Spleen (tissue), 7 donors: ENCODE measurements at regions not wholly inside any gene's neighbourhood (a gene's known extent, or its start where the extent isn't known, plus 50 kb on each side); places are given as distances from the start of the nearest gene placed in this dataset.

Source experiments
- CTCF ChIP-seq, 11 experiments: fragments of 200-600 bp in 7 of 11; fragments of 450-650 bp in 4 of 11; sonication (generic) in 4 of 11; IDR thresholded peaks in 8 of 11; conservative IDR thresholded peaks in 3 of 11; 1 replicate in 7 of 11; 2 replicates in 4 of 11; pipeline versions ENCODE4 v1.4.0 to v1.8.0; 2016 to 2021; ENCODE audit warnings: antibody characterized with exemption in 11 of 11, inconsistent platforms in 4 of 11, mild to moderate bottlenecking in 1 of 11
- POLR2A ChIP-seq, 3 donors: fragments of 450-650 bp; IDR thresholded peaks; one replicate each; pipeline ENCODE4 v1.5.1; 2017; ENCODE audit warnings: antibody characterized with exemption in 3 of 3, mild to moderate bottlenecking in 1 of 3
- donor health status: DM: no; HTN: no; CAD: no; lungs with moderate emphysema.
- donor health status: DM: no; HTN: no; CAD: no.
- donor health status: DM: no; HTN: no; CAD: no.

DNA sequence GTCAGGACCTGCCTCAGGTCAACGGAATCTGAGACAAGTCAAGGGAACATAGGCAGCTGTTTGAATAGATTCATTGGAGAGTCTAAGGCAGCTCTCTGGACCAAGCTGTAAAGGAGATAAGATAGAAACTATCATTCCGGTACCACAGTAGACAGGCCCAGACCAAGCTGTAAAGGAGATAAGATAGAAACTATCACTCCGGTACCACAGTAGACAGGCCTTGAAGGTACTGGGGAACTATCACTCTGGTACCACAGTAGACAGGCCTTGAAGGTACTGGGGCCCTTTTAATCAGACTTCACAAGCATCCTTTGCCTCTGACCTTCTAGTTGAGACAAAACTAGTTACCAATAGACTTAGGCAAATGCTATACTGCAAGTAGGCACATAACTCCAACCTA, 346.1 kb downstream of the DCDC2C start:
- no peak for TF ChIP-seq CTCF (IDR thresholded peaks at IDR 0.05 in 8 of 11, conservative IDR thresholded peaks at IDR 0.05 in 3 of 11)
- TF ChIP-seq POLR2A (IDR thresholded peaks at IDR 0.05), result no peak
